IMR-90 (cell line): ENCODE measurements at regions not wholly inside any gene's neighbourhood (a gene's known extent, or its start where the extent isn't known, plus 50 kb on each side); places are given as distances from the start of the nearest gene placed in this dataset.

ENCODE experiments used
- ATAC-seq: fragments of 200-7000 bp; cut with Tn5 transposase; 2 replicates; pipeline ENCODE4 v1.9.1; 2020; ENCODE audit warnings: low read depth, mild to moderate bottlenecking, moderate library complexity
- BruUV-seq: library from RNA; stranded (reverse); fragments of 400-500 nt; replicated peaks from 2 replicates; lab custom pipeline; 2021; lab: Mats Ljungman, UMichigan
- CTCF ChIA-PET: fragments of 300-600 bp; formaldehyde crosslinking; extraction: SDS; loops from one replicate; lab custom pipeline; 2021; ENCODE audit warnings: antibody characterized with exemption; lab: Yijun Ruan, JAX
- POLR2A ChIA-PET: fragments of 300-600 bp; sonication (Branson Sonifier 250); formaldehyde crosslinking; loops from one replicate; lab custom pipeline; 2022; ENCODE audit warnings: antibody characterized with exemption; ENCODE audit not compliant: unreplicated experiment; lab: Charles Lee
- DNase-seq: peaks from one replicate; pipeline ENCODE4 v3.0.0; 2013
- H2AFZ ChIP-seq: replicated peaks from 2 replicates; pipeline ENCODE3; 2013; ENCODE audit warnings: low read length, mild to moderate bottlenecking; ENCODE audit not compliant: poor library complexity
- H2AK5ac ChIP-seq: 2 replicates; pipeline ENCODE4 v1.6.1; 2013; ENCODE audit warnings: low read depth, low read length, inconsistent platforms
- H2AK9ac ChIP-seq: replicated peaks from 2 replicates; pipeline ENCODE3; 2013; ENCODE audit warnings: mild to moderate bottlenecking, low read depth, low read length, moderate library complexity; ENCODE audit not compliant: poor library complexity
- H2BK120ac ChIP-seq: 2 replicates; pipeline ENCODE4 v1.6.1; 2013; ENCODE audit warnings: low read depth, low read length, inconsistent platforms
- H2BK15ac ChIP-seq: 3 replicates; pipeline ENCODE4 v1.6.1; 2013; ENCODE audit warnings: low read depth, low read length, inconsistent platforms
- H2BK20ac ChIP-seq: 2 replicates; pipeline ENCODE4 v1.6.1; 2013; ENCODE audit warnings: low read depth, mild to moderate bottlenecking, inconsistent platforms, low read length, moderate library complexity
- H2BK5ac ChIP-seq: 2 replicates; pipeline ENCODE4 v1.6.1; 2013; ENCODE audit warnings: mild to moderate bottlenecking, low read depth, low read length, inconsistent platforms; ENCODE audit not compliant: poor library complexity, severe bottlenecking
- H3K14ac ChIP-seq: replicated peaks from 2 replicates; pipeline ENCODE4 v1.6.1; 2013; ENCODE audit warnings: low read depth, low read length, inconsistent platforms
- H3K18ac ChIP-seq: 2 replicates; pipeline ENCODE4 v1.6.1; 2013; ENCODE audit warnings: low read depth, low read length, control low read depth
- H3K23ac ChIP-seq: 2 replicates; pipeline ENCODE4 v1.6.1; 2013; ENCODE audit warnings: low read depth, low read length, inconsistent platforms
- H3K27ac ChIP-seq: 2 replicates; pipeline ENCODE4 v1.5.1; 2013; ENCODE audit warnings: mild to moderate bottlenecking, control low read depth, low read length; ENCODE audit not compliant: insufficient read depth
- H3K27me3 ChIP-seq: 2 replicates; pipeline ENCODE4 v1.6.1; 2013; ENCODE audit warnings: low read length; ENCODE audit not compliant: control insufficient read depth, insufficient read depth
- H3K36me3 ChIP-seq: 2 replicates; pipeline ENCODE4 v1.6.1; 2013; ENCODE audit warnings: low read length, mixed read lengths; ENCODE audit not compliant: control insufficient read depth, insufficient read depth
- H3K4ac ChIP-seq: 2 replicates; pipeline ENCODE4 v1.6.1; 2013; ENCODE audit warnings: low read depth, low read length, inconsistent platforms
- H3K4me1 ChIP-seq: 2 replicates; pipeline ENCODE4 v1.6.1; 2013; ENCODE audit warnings: low read length, mixed read lengths; ENCODE audit not compliant: control insufficient read depth, insufficient read depth
- H3K4me2 ChIP-seq: 2 replicates; pipeline ENCODE4 v1.6.1; 2013; ENCODE audit warnings: low read depth, mild to moderate bottlenecking, control low read depth, low read length, moderate library complexity
- H3K4me3 ChIP-seq: 2 replicates; pipeline ENCODE4 v1.5.1; 2013; ENCODE audit warnings: low read depth, mild to moderate bottlenecking, control low read depth, low read length, moderate library complexity; ENCODE audit not compliant: insufficient read depth
- H3K56ac ChIP-seq: 2 replicates; pipeline ENCODE4 v1.6.1; 2013; ENCODE audit warnings: low read length, inconsistent platforms; ENCODE audit not compliant: insufficient read depth; ENCODE audit errors: extremely low read depth
- H3K79me1 ChIP-seq, 2 experiments: 2 replicates each; pipeline ENCODE4 v1.6.1; 2013; ENCODE audit warnings: low read length in 2 of 2, inconsistent platforms in 1 of 2, low read depth in 1 of 2
- H3K9ac ChIP-seq: 2 replicates; pipeline ENCODE4 v1.6.1; 2013; ENCODE audit warnings: low read depth, low read length, control low read depth
- H3K9me1 ChIP-seq: 2 replicates; pipeline ENCODE4 v1.6.1; 2013; ENCODE audit warnings: low read length, inconsistent platforms; ENCODE audit not compliant: insufficient read depth
- H3K9me3 ChIP-seq: 2 replicates; pipeline ENCODE4 v1.6.1; 2013; ENCODE audit warnings: low read length; ENCODE audit not compliant: control insufficient read depth, insufficient read depth
- H4K20me1 ChIP-seq: 2 replicates; pipeline ENCODE4 v1.6.1; 2013; ENCODE audit warnings: low read length, inconsistent platforms; ENCODE audit not compliant: insufficient read depth
- H4K5ac ChIP-seq: 2 replicates; pipeline ENCODE4 v1.6.1; 2013; ENCODE audit warnings: mild to moderate bottlenecking, low read depth, low read length, control low read depth
- H4K8ac ChIP-seq, 2 experiments: 2 replicates each; pipeline ENCODE4 v1.6.1; 2013; ENCODE audit warnings: low read depth in 2 of 2, low read length in 2 of 2, control low read depth in 1 of 2, inconsistent platforms in 1 of 2
- H4K91ac ChIP-seq: 2 replicates; pipeline ENCODE4 v1.6.1; 2013; ENCODE audit warnings: low read depth, low read length, inconsistent platforms; ENCODE audit not compliant: insufficient read depth
- CEBPB ChIP-seq: IDR thresholded peaks from 2 replicates; pipeline ENCODE4 v1.6.1; 2012; ENCODE audit warnings: low read depth, low read length, improper control_type of control experiment
- FOS ChIP-seq: fragments of 150-350 bp; IDR thresholded peaks from 2 replicates; pipeline ENCODE4 v1.6.1; 2016; ENCODE audit warnings: low read depth, low read length
- MAFK ChIP-seq: IDR thresholded peaks from 2 replicates; pipeline ENCODE4 v1.6.1; 2012; ENCODE audit warnings: low read depth, low read length, improper control_type of control experiment
- MAZ ChIP-seq: IDR thresholded peaks from 2 replicates; pipeline ENCODE4 v1.6.1; 2012; ENCODE audit warnings: low read depth, mild to moderate bottlenecking, low read length, improper control_type of control experiment, moderate library complexity, borderline replicate concordance
- MXI1 ChIP-seq: IDR thresholded peaks from 2 replicates; pipeline ENCODE4 v1.6.1; 2012; ENCODE audit warnings: low read depth, mild to moderate bottlenecking, low read length, moderate library complexity, borderline replicate concordance
- NFE2L2 ChIP-seq: fragments of 150-350 bp; IDR thresholded peaks from 2 replicates; pipeline ENCODE4 v1.6.1; 2016; ENCODE audit warnings: low read depth, mild to moderate bottlenecking, low read length
- POLR2A ChIP-seq: IDR thresholded peaks from 2 replicates; pipeline ENCODE4 v1.6.1; 2012; ENCODE audit warnings: mild to moderate bottlenecking, low read depth, low read length
- RAD21 ChIP-seq: IDR thresholded peaks from 2 replicates; pipeline ENCODE4 v1.6.1; 2012; ENCODE audit warnings: low read length, improper control_type of control experiment
- RCOR1 ChIP-seq: IDR thresholded peaks from 2 replicates; pipeline ENCODE4 v1.6.1; 2012; ENCODE audit warnings: mild to moderate bottlenecking, low read length, improper control_type of control experiment; ENCODE audit not compliant: insufficient replicate concordance
- RFX5 ChIP-seq: IDR thresholded peaks from 2 replicates; pipeline ENCODE4 v1.8.0; 2012; ENCODE audit warnings: low read depth, mild to moderate bottlenecking, low read length, moderate library complexity
- SMC3 ChIP-seq: fragments of 150-350 bp; IDR thresholded peaks from 2 replicates; pipeline ENCODE4 v1.6.1; 2016; ENCODE audit warnings: low read depth, mild to moderate bottlenecking, antibody characterized with exemption, low read length, moderate library complexity
- WGBS, 2 experiments: methylation state at CpG; one replicate each; pipeline versions ENCODE4 v1.1.5 to v1.1.7; 2013; ENCODE audit warnings: missing lambda C conversion rate in 2 of 2; ENCODE audit not compliant: insufficient read length in 1 of 2; ENCODE audit errors: extremely low coverage in 2 of 2; 5-methylcytosine and 5-hydroxymethylcytosine counted together
- dilution Hi-C: fragments of 300-500 bp; cut with HindIII; formaldehyde crosslinking; loops from one replicate; pipeline ENCODE4 v1.14.3; 2018; ENCODE audit warnings: low sequenced_read_pairs; ENCODE audit not compliant: unreplicated experiment
- in situ Hi-C: fragments of 300-500 bp; cut with MboI; formaldehyde crosslinking; loops from 3 replicates; pipeline ENCODE4 v1.14.3; 2019; ENCODE audit warnings: low sequenced_read_pairs, inconsistent platforms, mixed read lengths
- intact Hi-C: fragments of 100-400 bp; cut with micrococcal nuclease; formaldehyde crosslinking; loops from 2 replicates; pipeline ENCODE4 v1.10.0; 2022
- TF ChIP-seq, protein P1 (sequence below): conservative IDR thresholded peaks from 2 replicates; pipeline ENCODE4 v1.5.1; 2012; ENCODE audit warnings: mild to moderate bottlenecking, low read depth, low read length, improper control_type of control experiment
- TF ChIP-seq, protein P2 (sequence below): fragments of 150-350 bp; IDR thresholded peaks from 2 replicates; pipeline ENCODE4 v1.6.1; 2017; ENCODE audit warnings: mild to moderate bottlenecking, antibody characterized with exemption, low read length, low read depth

DNA sequence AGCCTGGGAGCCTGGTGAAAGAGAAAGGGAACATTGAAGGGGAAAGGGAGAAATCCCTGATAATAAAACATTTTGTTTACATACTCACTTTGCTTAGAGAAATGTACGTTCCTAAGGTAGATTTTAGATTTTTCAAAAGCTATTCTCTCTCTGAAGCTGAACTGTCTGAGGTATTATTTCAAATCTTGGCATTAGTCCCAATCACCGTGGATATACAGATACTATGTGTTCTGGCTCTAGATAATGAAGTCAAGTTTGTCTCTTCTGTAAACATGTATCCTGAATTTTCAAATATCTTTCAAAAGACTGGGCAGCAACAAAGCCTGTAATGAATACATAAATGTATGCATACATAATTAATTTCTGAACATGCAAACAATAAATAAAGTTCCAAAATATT, 1104.2 kb upstream of the FAM98A start:
- no peak overlapping the region for H4K91ac ChIP-seq
- POLR2A ChIA-PET: no interaction called here
- no peak overlapping the region for H3K4me2 ChIP-seq
- H3K14ac ChIP-seq: no peak overlapping the region
- WGBS, 2 experiments: no CpG with 5 or more reads among the region's 2 CpGs
- no peak for TF ChIP-seq MAFK
- no peak for TF ChIP-seq FOS
- TF ChIP-seq MAZ: no peak
- no peak for TF ChIP-seq RAD21
- no peak for TF ChIP-seq POLR2A
- no peak for TF ChIP-seq RCOR1
- no peak for TF ChIP-seq MXI1
- no peak for TF ChIP-seq NFE2L2
- TF ChIP-seq SMC3: no peak
- TF ChIP-seq RFX5: no peak
- TF ChIP-seq, protein P1, sequence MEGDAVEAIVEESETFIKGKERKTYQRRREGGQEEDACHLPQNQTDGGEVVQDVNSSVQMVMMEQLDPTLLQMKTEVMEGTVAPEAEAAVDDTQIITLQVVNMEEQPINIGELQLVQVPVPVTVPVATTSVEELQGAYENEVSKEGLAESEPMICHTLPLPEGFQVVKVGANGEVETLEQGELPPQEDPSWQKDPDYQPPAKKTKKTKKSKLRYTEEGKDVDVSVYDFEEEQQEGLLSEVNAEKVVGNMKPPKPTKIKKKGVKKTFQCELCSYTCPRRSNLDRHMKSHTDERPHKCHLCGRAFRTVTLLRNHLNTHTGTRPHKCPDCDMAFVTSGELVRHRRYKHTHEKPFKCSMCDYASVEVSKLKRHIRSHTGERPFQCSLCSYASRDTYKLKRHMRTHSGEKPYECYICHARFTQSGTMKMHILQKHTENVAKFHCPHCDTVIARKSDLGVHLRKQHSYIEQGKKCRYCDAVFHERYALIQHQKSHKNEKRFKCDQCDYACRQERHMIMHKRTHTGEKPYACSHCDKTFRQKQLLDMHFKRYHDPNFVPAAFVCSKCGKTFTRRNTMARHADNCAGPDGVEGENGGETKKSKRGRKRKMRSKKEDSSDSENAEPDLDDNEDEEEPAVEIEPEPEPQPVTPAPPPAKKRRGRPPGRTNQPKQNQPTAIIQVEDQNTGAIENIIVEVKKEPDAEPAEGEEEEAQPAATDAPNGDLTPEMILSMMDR: no peak
- no peak for TF ChIP-seq CEBPB
- TF ChIP-seq, protein P2, sequence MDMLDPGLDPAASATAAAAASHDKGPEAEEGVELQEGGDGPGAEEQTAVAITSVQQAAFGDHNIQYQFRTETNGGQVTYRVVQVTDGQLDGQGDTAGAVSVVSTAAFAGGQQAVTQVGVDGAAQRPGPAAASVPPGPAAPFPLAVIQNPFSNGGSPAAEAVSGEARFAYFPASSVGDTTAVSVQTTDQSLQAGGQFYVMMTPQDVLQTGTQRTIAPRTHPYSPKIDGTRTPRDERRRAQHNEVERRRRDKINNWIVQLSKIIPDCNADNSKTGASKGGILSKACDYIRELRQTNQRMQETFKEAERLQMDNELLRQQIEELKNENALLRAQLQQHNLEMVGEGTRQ: no peak
- BruUV-seq: no TSS peak
- no peak overlapping the region for H2AK5ac ChIP-seq
- no peaks in the 10 kb centered on the region for H3K9me1 ChIP-seq
- no peak overlapping the region for H3K9ac ChIP-seq
- H3K79me1 ChIP-seq: no peaks in the 10 kb centered on the region
- no peaks in the 10 kb centered on the region for H3K4me1 ChIP-seq
- H2AK9ac ChIP-seq: no peak overlapping the region
- H4K8ac ChIP-seq: no peak overlapping the region
- intact Hi-C loops (no loop called here), dilution Hi-C loops (no loop called here), in situ Hi-C loops (no loop called here)
- H4K5ac ChIP-seq: no peak overlapping the region
- DNase-seq: no peak
- no peak for ATAC-seq
- no peak overlapping the region for H2BK15ac ChIP-seq
- H3K56ac ChIP-seq: no peak overlapping the region
- peaks cover 4% of the 10 kb centered on the region; the same call in 1 of the 2 replicates for H3K9me3 ChIP-seq
- no peak overlapping the region for H3K4ac ChIP-seq
- H3K27me3 ChIP-seq: no peaks in the 10 kb centered on the region
- no peaks in the 10 kb centered on the region for H3K36me3 ChIP-seq
- no peak overlapping the region for H2AFZ ChIP-seq
- H2BK5ac ChIP-seq: no peak overlapping the region
- no peak overlapping the region for H2BK120ac ChIP-seq
- H3K23ac ChIP-seq: no peak overlapping the region
- H3K18ac ChIP-seq: no peak overlapping the region
- H3K27ac ChIP-seq: no peak overlapping the region
- H4K20me1 ChIP-seq: no peaks in the 10 kb centered on the region
- CTCF ChIA-PET: no interaction called here
- H2BK20ac ChIP-seq: no peak overlapping the region
- H3K4me3 ChIP-seq: no peak overlapping the region
